ENCODE measurements at regions not wholly inside any gene's neighbourhood (a gene's known extent, or its start where the extent isn't known, plus 50 kb on each side); places are given as distances from the start of the nearest gene placed in this dataset.

GRCh38 chr3:66703501-66703900 is 202.7 kb upstream of the LRIG1 start:
- no peak overlapping the region for H2BK120ac ChIP-seq (ENCODE audit: insufficient read depth, low read length, poor library complexity)
- H3K14ac ChIP-seq (ENCODE audit: low read length) = no peak overlapping the region
- H4K12ac ChIP-seq (ENCODE audit: low read depth, low read length) = no peak overlapping the region
- H3K9me3 ChIP-seq (ENCODE audit: insufficient read depth, low read depth, low read length) = no peaks in the 10 kb centered on the region
- H3K4ac ChIP-seq (ENCODE audit: low read depth, low read length) = no peak overlapping the region
- no peak overlapping the region for H4K8ac ChIP-seq (ENCODE audit: low read depth, low read length)
- H3K9ac ChIP-seq (ENCODE audit: low read length) = no peak overlapping the region
- no peak overlapping the region for H4K91ac ChIP-seq (ENCODE audit: low read depth, low read length)
- H3K18ac ChIP-seq (ENCODE audit: low read length) = no peak overlapping the region
- H2AFZ ChIP-seq (ENCODE audit: insufficient read depth, low read length, poor library complexity) = no peak overlapping the region
- DNase-seq = no peak
- no peaks in the 10 kb centered on the region for H3K4me1 ChIP-seq (ENCODE audit: control insufficient read depth in 1 of 2, insufficient read depth in 2 of 2, low read length in 2 of 2)
- no peak overlapping the region for H3K4me2 ChIP-seq (ENCODE audit: low read length)
- no peak overlapping the region for H3K27ac ChIP-seq (ENCODE audit: low read depth, low read length)
- H3K79me1 ChIP-seq (ENCODE audit: low read length) = no peaks in the 10 kb centered on the region
- H3K36me3 ChIP-seq (ENCODE audit: control insufficient read depth in 1 of 2, insufficient read depth in 2 of 2, low read length in 2 of 2) = no peaks in the 10 kb centered on the region
- H3K4me3 ChIP-seq (ENCODE audit: low read depth, low read length) = no peak overlapping the region
- no peak overlapping the region for H2AK5ac ChIP-seq (ENCODE audit: low read length)
- no peak overlapping the region for H2BK5ac ChIP-seq (ENCODE audit: low read depth, low read length, poor library complexity)
- no CpG with 5 or more reads among the region's 2 CpGs for WGBS (ENCODE audit: extremely low coverage, insufficient coverage, insufficient read length)
- H2BK12ac ChIP-seq (ENCODE audit: low read length) = no peak overlapping the region
- H3K27me3 ChIP-seq (ENCODE audit: insufficient read depth, low read length) = no peaks in the 10 kb centered on the region
- H3K79me2 ChIP-seq (ENCODE audit: control insufficient read depth, insufficient read depth, low read length, poor library complexity) = no peaks in the 10 kb centered on the region
- H3K23ac ChIP-seq (ENCODE audit: low read length) = no peak overlapping the region

DNA sequence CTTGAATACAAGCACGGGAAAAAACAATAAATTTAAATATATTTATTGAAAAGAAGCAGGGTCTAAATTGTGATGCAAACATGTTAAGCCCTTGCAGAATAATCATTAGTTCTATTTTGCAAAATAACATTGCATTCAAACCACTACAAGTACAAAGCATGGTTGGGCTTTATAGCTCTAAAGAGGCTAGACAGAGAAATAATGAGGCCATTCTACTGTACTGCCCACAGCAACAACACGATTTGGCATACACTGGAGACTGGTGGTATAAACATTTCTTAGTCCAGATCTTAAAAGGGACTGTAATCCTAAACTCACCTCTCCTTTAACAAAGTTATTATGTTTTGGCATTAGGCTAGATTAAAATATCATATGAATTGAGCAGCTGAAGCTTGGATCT is 204.3 kb upstream of the LRIG1 start:
- no peak overlapping the region for H3K4me2 ChIP-seq (ENCODE audit: low read length)

DNA sequence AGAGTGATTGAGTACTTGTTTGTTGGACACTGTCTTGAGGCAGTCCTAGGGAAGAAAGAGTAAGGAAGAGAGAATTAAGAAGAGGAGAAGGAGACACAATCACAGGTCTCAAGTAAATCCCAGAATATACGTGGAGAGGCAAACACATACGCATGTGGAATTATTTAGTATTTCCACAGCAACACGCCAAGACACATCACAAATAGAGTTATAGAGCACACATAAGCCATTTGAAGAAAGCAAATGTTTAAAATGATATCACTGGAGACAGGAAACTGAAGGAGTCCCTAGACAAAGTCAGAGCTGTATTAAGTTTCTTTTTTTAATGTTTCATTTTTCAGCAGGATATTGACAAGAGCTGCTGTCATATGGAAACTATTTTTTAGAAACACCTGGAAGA is 206.1 kb upstream of the LRIG1 start:
- Histone ChIP-seq H3K14ac (ENCODE audit: low read length) (no peak overlapping the region), H2AFZ (ENCODE audit: insufficient read depth, low read length, poor library complexity) (no peak overlapping the region), H3K23ac (ENCODE audit: low read length) (no peak overlapping the region), H2BK120ac (ENCODE audit: insufficient read depth, low read length, poor library complexity) (no peak overlapping the region), H2BK12ac (ENCODE audit: low read length) (no peak overlapping the region), H2BK5ac (ENCODE audit: low read depth, low read length, poor library complexity) (no peak overlapping the region), H3K4me1 (ENCODE audit: control insufficient read depth in 1 of 2, insufficient read depth in 2 of 2, low read length in 2 of 2) (peaks cover 0 to 7% of the 10 kb centered on the region in 2 experiments), H2AK5ac (ENCODE audit: low read length) (no peak overlapping the region), H3K4ac (ENCODE audit: low read depth, low read length) (no peak overlapping the region), H3K9ac (ENCODE audit: low read length) (no peak overlapping the region), H3K27ac (ENCODE audit: low read depth, low read length) (no peak overlapping the region), H3K18ac (ENCODE audit: low read length) (no peak overlapping the region), H4K91ac (ENCODE audit: low read depth, low read length) (no peak overlapping the region), H3K79me2 (ENCODE audit: control insufficient read depth, insufficient read depth, low read length, poor library complexity) (no peaks in the 10 kb centered on the region), H3K79me1 (ENCODE audit: low read length) (no peaks in the 10 kb centered on the region), H4K8ac (ENCODE audit: low read depth, low read length) (no peak overlapping the region), H4K12ac (ENCODE audit: low read depth, low read length) (no peak overlapping the region), H3K4me2 (ENCODE audit: low read length) (no peak overlapping the region), H3K4me3 (ENCODE audit: low read depth, low read length) (no peak overlapping the region), H3K36me3 (ENCODE audit: control insufficient read depth in 1 of 2, insufficient read depth in 2 of 2, low read length in 2 of 2) (no peaks in the 10 kb centered on the region), H3K27me3 (ENCODE audit: insufficient read depth, low read length) (no peaks in the 10 kb centered on the region), H3K9me3 (ENCODE audit: insufficient read depth, low read depth, low read length) (no peaks in the 10 kb centered on the region)
- DNase-seq = no peak
- no CpG with 5 or more reads among the region's 3 CpGs for WGBS (ENCODE audit: extremely low coverage, insufficient coverage, insufficient read length)

More for the DNA sequence above, 204.3 kb upstream of the LRIG1 start:
- Histone ChIP-seq H3K79me1 (ENCODE audit: low read length) (no peaks in the 10 kb centered on the region), H3K23ac (ENCODE audit: low read length) (no peak overlapping the region), H3K4me1 (ENCODE audit: control insufficient read depth in 1 of 2, insufficient read depth in 2 of 2, low read length in 2 of 2) (peaks cover 0 to 7% of the 10 kb centered on the region in 2 experiments), H4K12ac (ENCODE audit: low read depth, low read length) (no peak overlapping the region), H3K4me3 (ENCODE audit: low read depth, low read length) (no peak overlapping the region), H3K36me3 (ENCODE audit: control insufficient read depth in 1 of 2, insufficient read depth in 2 of 2, low read length in 2 of 2) (no peaks in the 10 kb centered on the region), H3K4ac (ENCODE audit: low read depth, low read length) (no peak overlapping the region), H3K14ac (ENCODE audit: low read length) (no peak overlapping the region), H3K27me3 (ENCODE audit: insufficient read depth, low read length) (no peaks in the 10 kb centered on the region), H3K18ac (ENCODE audit: low read length) (no peak overlapping the region), H3K9ac (ENCODE audit: low read length) (no peak overlapping the region), H2AK5ac (ENCODE audit: low read length) (no peak overlapping the region), H4K8ac (ENCODE audit: low read depth, low read length) (no peak overlapping the region), H2AFZ (ENCODE audit: insufficient read depth, low read length, poor library complexity) (no peak overlapping the region), H3K27ac (ENCODE audit: low read depth, low read length) (no peak overlapping the region), H2BK120ac (ENCODE audit: insufficient read depth, low read length, poor library complexity) (no peak overlapping the region), H3K79me2 (ENCODE audit: control insufficient read depth, insufficient read depth, low read length, poor library complexity) (no peaks in the 10 kb centered on the region), H3K9me3 (ENCODE audit: insufficient read depth, low read depth, low read length) (no peaks in the 10 kb centered on the region), H2BK5ac (ENCODE audit: low read depth, low read length, poor library complexity) (no peak overlapping the region), H4K91ac (ENCODE audit: low read depth, low read length) (no peak overlapping the region), H2BK12ac (ENCODE audit: low read length) (no peak overlapping the region)
- no peak for DNase-seq
- no CpG with 5 or more reads among the region's 2 CpGs for WGBS (ENCODE audit: extremely low coverage, insufficient coverage, insufficient read length)

GRCh38 chr3:66709532-66709931 is 208.7 kb upstream of the LRIG1 start:
- no peak overlapping the region for H2AFZ ChIP-seq (ENCODE audit: insufficient read depth, low read length, poor library complexity)
- no peak overlapping the region for H3K14ac ChIP-seq (ENCODE audit: low read length)
- H4K12ac ChIP-seq (ENCODE audit: low read depth, low read length) = no peak overlapping the region
- no peak overlapping the region for H3K27ac ChIP-seq (ENCODE audit: low read depth, low read length)
- WGBS (ENCODE audit: extremely low coverage, insufficient coverage, insufficient read length) = no CpG with 5 or more reads among the region's 3 CpGs
- H4K8ac ChIP-seq (ENCODE audit: low read depth, low read length) = no peak overlapping the region
- no peak overlapping the region for H3K4ac ChIP-seq (ENCODE audit: low read depth, low read length)
- no peak overlapping the region for H3K9ac ChIP-seq (ENCODE audit: low read length)
- no peak overlapping the region for H3K4me2 ChIP-seq (ENCODE audit: low read length)
- no peak overlapping the region for H3K18ac ChIP-seq (ENCODE audit: low read length)
- no peak overlapping the region for H3K23ac ChIP-seq (ENCODE audit: low read length)
- H2AK5ac ChIP-seq (ENCODE audit: low read length) = no peak overlapping the region
- H3K79me1 ChIP-seq (ENCODE audit: low read length) = no peaks in the 10 kb centered on the region
- H4K91ac ChIP-seq (ENCODE audit: low read depth, low read length) = no peak overlapping the region
- no peak overlapping the region for H2BK120ac ChIP-seq (ENCODE audit: insufficient read depth, low read length, poor library complexity)
- no peaks in the 10 kb centered on the region for H3K36me3 ChIP-seq (ENCODE audit: control insufficient read depth in 1 of 2, insufficient read depth in 2 of 2, low read length in 2 of 2)
- H3K4me1 ChIP-seq (ENCODE audit: control insufficient read depth in 1 of 2, insufficient read depth in 2 of 2, low read length in 2 of 2) = peaks cover 0 to 7% of the 10 kb centered on the region in 2 experiments
- no peak overlapping the region for H2BK12ac ChIP-seq (ENCODE audit: low read length)
- no peaks in the 10 kb centered on the region for H3K27me3 ChIP-seq (ENCODE audit: insufficient read depth, low read length)
- no peaks in the 10 kb centered on the region for H3K79me2 ChIP-seq (ENCODE audit: control insufficient read depth, insufficient read depth, low read length, poor library complexity)
- H2BK5ac ChIP-seq (ENCODE audit: low read depth, low read length, poor library complexity) = no peak overlapping the region
- no peak overlapping the region for H3K4me3 ChIP-seq (ENCODE audit: low read depth, low read length)
- DNase-seq = no peak
- no peaks in the 10 kb centered on the region for H3K9me3 ChIP-seq (ENCODE audit: insufficient read depth, low read depth, low read length)
